ENCODE measurements at regions not wholly inside any gene's neighbourhood (a gene's known extent, or its start where the extent isn't known, plus 50 kb on each side); places are given as distances from the start of the nearest gene placed in this dataset.

GRCh38 chr6:141736104-141736503, 396.6 kb upstream of the GJE1 start:
- Histone ChIP-seq H3K27ac (ENCODE audit: extremely low read depth, low read depth, low read length) (no peak overlapping the region), H3K4me3 (no peak overlapping the region), H3K9me3 (replicated peaks; ENCODE audit: control insufficient read depth, insufficient read depth, low read depth, low read length) (no peaks in the 10 kb centered on the region), H2AFZ (ENCODE audit: low read depth, low read length) (no peak overlapping the region), H3K79me2 (ENCODE audit: control insufficient read depth, insufficient read depth, low read length) (no peaks in the 10 kb centered on the region), H3K9me1 (ENCODE audit: control insufficient read depth, insufficient read depth, low read length) (no peaks in the 10 kb centered on the region), H3K36me3 (ENCODE audit: control insufficient read depth, insufficient read depth, low read length) (no peaks in the 10 kb centered on the region), H4K20me1 (replicated peaks; ENCODE audit: control insufficient read depth, insufficient read depth, low read length) (no peaks in the 10 kb centered on the region), H3K4me1 (replicated peaks in 1 of 2; ENCODE audit: control insufficient read depth in 2 of 2, insufficient read depth in 2 of 2, low read length in 2 of 2) (no peaks in the 10 kb centered on the region), H3K9ac (ENCODE audit: insufficient read depth in 1 of 2, low read depth in 2 of 2, low read length in 2 of 2) (no peak overlapping the region), H3K4me2 (ENCODE audit: insufficient read depth, low read length) (no peak overlapping the region), H3K27me3 (ENCODE audit: control insufficient read depth in 2 of 2, insufficient read depth in 2 of 2, low read length in 2 of 2) (no peaks in the 10 kb centered on the region)
- ATAC-seq: no peak
- TF ChIP-seq NEUROD1 (IDR thresholded peaks at IDR 0.05; ENCODE audit: borderline replicate concordance, low read depth, low read length, partially characterized antibody) (no peak), NONO (IDR thresholded peaks at IDR 0.05; ENCODE audit: low read depth in 2 of 2, low read length in 1 of 2) (no peak), ESRRB (CRISPR knock-in tag; IDR thresholded peaks at IDR 0.05; ENCODE audit: borderline replicate concordance) (no peak), THAP12 (CRISPR knock-in tag; IDR thresholded peaks at IDR 0.05) (no peak), TBP (optimal IDR thresholded peaks at IDR 0.05; ENCODE audit: low read depth, low read length) (no peak), BHLHE40 (IDR thresholded peaks at IDR 0.05; ENCODE audit: low read length) (no peak), SIN3B (IDR thresholded peaks at IDR 0.05; ENCODE audit: low read depth) (no peak), DACH1 (IDR thresholded peaks at IDR 0.05; ENCODE audit: partially characterized antibody) (no peak), NCOA2 (IDR thresholded peaks at IDR 0.05; ENCODE audit: partially characterized antibody in 2 of 2) (no peak), NKRF (IDR thresholded peaks at IDR 0.05; ENCODE audit: borderline replicate concordance) (no peak), HNRNPK (IDR thresholded peaks at IDR 0.05; ENCODE audit: low read depth, low read length, poor library complexity, severe bottlenecking) (no peak), POLR2H (tag; IDR thresholded peaks at IDR 0.05; ENCODE audit: low read depth) (no peak)
- in situ Hi-C loops (cut with MboI): no loop called here
- no peak for FAIRE-seq
- intact Hi-C loops (cut with micrococcal nuclease): no loop called here
- ChIA-PET POLR2A (no interaction called here), CTCF (ENCODE audit: low intra/inter-chr PET ratio) (no interaction called here)
- WGBS (ENCODE audit: insufficient coverage, low coverage, missing lambda C conversion rate): 4% methylated on average over 3 of the region's 3 CpGs
- DNase-seq (ENCODE audit: extremely low read depth in 1 of 4, low spot score in 3 of 4): no peak
- BruUV-seq (replicated peaks): no TSS peak

Measured in K562 (cell line).